Right ventricle myocardium inferior (tissue), 1 donor: ENCODE measurements at regions not wholly inside any gene's neighbourhood (a gene's known extent, or its start where the extent isn't known, plus 50 kb on each side); places are given as distances from the start of the nearest gene placed in this dataset.
"Not testable (repeated sequence)": the region's sequence is repeated elsewhere in the genome, so short reads cannot be mapped to it uniquely, and the experiment has no call there.

Experiments used
- ATAC-seq: fragments of 200-7000 bp; cut with Tn5 transposase; one replicate; pipeline ENCODE4 v1.9.1; 2020; ENCODE audit warnings: mild to moderate bottlenecking, moderate library complexity
- DNase-seq: peaks from one replicate; pipeline ENCODE4 v3.0.0; 2021; ENCODE audit errors: missing footprints
- intact Hi-C: fragments of 100-400 bp; cut with DNase I; formaldehyde crosslinking; loops from one replicate; pipeline ENCODE4 v1.11.0; 2022
- donor health status: DM: no; HTN: yes; CAD: no; lungs with severe emphysema.

DNA sequence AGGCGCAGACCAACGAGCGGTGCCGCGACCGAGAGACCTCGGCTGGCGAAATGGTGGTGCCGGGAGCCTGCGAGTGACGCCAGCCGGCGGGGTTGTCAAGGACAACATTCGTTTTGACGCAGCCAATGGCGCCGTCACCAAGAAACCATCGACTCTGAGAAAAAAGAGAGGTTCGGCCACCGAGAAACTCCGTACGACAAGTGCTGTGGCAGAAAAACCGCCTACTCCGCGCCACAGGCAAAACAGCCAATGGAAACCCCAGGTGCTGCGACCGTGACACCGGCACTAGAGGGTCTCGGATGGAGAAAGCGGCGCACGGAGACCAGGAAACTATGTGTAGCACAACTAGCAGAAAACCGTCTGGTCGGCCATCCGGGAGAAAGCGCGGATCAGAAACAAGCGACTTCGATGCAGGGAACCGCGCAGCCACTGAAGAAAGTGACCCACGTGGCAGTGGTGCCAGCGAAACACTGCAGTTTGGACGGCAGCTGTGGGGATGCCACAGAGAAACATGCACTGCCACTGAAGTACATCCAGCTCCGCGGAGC is 88.8 kb downstream of the ANXA2R start:
- no peak for ATAC-seq
- DNase-seq = peak; percentile 76
- intact Hi-C loops = loop anchor here (2.0 kb wide), 1 partner anchor 43 kb away; no protein-coding TSS in a partner anchor

DNA sequence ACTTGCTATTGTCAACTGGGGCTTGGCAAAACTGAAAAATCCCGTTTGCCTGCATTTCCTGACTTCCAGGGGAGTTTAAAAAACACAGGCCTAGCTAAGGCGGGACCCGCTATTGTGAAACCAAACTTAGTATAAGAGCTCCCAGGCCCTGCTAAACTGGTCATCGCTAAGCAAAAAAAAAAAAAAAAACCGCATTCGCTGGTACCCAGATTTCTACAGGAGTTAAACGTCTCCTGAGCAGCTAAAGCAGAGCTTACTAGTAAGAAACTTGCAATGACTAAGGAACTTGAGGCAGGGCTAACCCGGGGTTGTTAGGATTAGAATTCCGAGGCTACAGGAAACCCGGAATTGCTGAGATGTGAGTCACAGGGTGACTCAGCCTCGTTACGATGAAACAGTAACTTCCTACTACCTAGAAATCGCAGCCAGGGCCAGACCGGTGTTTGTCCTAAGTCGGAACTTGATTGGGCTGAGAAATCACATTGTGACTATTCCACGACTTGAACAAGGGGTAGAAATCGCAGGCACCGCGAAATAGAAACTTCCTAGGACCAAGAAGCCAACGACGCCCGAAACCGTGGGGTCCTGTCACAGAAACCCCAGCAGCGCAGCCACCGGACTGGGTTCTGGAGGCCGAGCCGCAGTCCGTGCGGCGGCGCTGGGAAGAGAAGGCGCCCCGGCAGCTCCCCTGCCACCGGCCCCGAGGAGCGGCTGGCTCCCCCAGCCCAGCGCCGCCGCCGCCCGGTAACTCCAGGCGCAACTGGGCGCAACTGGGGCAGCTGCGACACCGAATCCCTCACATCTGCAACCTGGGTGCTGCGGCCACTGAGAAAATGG is 89.4 kb downstream of the ANXA2R start:
- intact Hi-C loops = loop anchor here (1.0 to 2.0 kb wide), 2 partner anchors 44 to 91 kb away; no protein-coding TSS in a partner anchor
- peak; percentile 77 for ATAC-seq
- peak; percentile 73 for DNase-seq

DNA sequence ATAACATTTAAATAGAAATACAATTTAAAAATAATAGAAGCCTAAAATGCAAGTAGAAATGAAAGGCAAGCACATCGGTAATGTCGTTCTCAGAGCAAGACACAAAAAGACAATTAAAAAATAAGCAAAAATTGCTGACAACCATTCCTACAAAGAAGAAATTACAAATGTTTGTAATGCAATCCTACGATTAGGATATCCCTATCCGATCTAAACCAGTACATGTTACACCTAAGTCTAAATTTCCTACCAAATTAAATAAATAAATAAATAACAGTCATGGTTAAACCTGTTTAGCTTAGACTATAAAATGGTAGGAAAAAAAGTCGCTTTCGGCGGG is 90.0 kb downstream of the ANXA2R start:
- DNase-seq (no peak), ATAC-seq (no peak)
- intact Hi-C loops = loop anchor here (1.0 to 2.0 kb wide), 2 partner anchors 45 to 91 kb away; no protein-coding TSS in a partner anchor

DNA sequence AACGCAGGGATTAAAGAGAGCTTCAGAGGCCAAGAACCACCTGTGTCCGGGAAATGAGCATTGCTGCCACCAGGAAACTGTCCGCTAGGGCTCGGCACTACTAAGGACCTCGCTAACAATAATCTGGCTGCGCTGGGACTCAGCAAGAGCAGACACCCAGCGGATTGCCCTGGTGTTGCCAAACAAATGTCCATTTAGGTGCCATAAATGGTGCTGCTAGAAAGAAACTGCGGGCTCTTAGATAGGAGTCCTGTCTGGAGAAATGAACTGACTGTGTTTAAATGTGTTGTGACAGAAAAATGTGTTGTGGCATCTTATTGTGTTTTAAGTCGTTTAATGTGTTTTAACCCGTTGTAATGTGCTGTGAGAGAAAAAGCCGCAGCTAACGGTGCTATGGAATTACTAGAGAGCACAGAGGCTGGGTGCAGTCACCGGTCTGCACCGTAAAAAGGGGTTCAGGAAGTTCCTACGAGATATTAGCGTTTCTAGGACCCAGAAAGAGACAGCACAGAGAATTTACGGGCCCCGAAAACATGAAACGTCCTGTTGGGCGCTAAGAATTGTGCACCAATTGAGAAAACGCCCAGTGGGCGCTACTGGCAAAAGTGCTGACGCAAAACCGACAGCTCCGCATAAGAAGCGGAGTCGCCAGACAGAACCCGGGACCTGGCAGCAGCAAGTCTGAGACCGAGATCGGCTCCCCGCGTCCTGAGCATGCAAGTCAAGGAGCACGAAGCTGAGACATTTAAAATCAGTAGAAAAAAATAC is 90.6 kb downstream of the ANXA2R start:
- intact Hi-C loops = loop anchor here (1.0 to 2.0 kb wide), 2 partner anchors 45 to 92 kb away; no protein-coding TSS in a partner anchor
- peak; percentile 82 for DNase-seq
- ATAC-seq = peak; percentile 64

DNA sequence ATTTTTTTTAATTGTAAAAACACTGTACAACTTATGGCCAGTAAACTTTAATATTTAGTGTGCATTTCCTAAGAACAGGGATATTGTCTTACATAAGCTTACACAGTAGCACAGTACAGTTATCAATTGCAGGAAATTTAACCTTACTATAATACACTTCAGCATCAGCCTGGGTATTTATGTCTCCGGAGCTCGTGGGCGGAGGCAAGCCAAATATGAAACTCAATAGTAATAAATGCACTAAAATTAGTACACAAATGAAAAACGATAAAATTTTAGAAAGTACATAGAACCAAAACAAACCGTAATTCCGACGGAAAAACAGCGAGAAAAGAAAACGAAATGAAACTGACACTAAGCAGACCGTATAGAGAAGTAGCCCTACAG is 91.2 kb downstream of the ANXA2R start:
- intact Hi-C loops = no loop called here
- DNase-seq = no peak
- no peak for ATAC-seq

DNA sequence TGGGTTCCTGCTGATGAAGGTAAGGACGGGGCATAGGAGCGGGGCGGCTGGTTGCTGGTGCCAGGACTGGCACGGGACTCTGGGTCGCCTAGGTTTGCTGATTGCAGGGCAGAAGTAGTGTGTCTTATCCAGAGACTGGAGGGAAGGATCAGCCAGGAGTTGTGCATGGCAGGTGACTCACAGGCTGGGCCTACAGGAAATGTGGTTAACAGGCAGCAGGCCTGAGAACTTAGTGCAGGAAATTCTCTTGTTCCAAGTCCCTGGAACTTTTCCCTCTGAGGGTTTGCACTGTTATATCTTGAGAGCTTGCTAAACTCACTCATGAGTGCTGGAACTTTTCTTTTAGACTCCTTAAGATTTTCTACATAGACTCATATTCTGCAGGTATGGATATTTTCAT is 95.1 kb downstream of the ANXA2R start:
- ATAC-seq (no peak), DNase-seq (no peak)
- intact Hi-C loops = no loop called here

DNA sequence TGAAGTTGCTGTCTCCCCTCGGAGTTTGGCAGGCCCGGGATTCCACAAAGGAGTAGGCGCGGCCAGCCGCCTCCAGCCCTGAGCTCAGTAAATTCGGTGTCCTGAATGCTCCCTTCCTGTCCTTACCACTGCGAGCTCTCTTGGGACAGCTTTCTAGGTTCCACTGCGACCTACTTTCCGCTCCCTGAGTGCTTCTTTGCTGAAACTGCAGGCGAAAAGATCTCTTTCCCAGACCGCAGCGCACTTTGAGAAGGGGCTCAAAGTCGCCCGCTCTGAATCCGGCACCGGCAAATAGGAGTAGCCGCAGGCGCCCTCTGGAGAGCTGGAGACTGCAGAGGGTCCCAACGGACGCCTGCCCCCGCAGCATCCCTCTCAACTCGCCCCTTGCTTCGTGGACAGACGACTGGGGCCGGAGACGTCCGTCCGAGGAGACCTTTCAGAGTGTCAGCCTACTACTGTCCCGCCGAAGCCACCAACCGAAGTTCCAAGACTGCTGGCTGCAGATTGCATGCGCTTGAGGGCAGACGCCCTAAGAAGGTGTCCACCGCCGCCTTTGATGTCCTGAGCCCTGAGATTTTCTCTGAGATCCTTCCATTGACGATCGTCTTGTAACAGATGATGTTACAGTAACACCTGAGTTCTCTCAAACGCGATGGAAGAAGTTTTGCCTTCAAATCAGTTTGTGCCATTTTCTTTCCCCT is 96.0 kb downstream of the ANXA2R start:
- no peak for ATAC-seq
- no peak for DNase-seq
- intact Hi-C loops = no loop called here

DNA sequence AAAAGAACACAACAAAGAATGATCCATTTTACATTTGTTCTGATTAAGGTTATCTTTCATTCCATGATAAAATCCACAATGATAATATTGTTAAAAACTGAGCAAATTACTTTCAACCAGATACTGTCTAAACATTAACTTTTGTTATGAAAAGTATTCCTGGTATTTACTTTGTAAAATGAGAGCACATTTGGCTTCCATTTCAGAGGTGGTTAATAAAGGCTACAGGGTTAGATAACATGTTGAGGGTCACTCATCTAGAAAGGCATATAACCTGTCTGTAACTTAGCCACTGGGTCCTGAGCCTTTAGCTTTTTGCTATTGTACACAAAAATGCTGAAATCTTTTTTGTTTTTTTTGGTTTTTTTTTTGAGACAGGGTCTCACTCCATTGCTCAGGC is 99.3 kb downstream of the ANXA2R start:
- no peak for ATAC-seq
- no peak for DNase-seq
- intact Hi-C loops = no loop called here

DNA sequence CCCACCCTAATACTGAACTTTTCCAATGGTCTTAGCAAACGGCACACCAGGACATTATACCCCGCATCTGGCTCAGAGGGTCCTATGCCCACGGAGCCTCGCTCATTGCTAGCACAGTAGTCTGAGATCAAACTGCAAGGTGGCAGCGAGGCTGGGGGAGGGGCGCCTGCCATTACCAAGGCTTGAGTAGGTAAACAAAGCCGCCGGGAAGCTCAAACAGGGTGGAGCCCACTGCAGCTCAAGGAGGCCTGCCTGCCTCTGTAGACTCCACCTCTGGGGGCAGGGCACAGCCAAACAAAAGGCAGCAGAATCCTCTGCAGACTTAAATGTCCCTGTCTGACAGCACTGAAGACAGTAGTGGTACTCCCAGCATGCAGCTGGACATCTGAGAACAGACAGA is 108.1 kb downstream of the ANXA2R start:
- intact Hi-C loops, ATAC-seq, DNase-seq: not testable (repeated sequence)

DNA sequence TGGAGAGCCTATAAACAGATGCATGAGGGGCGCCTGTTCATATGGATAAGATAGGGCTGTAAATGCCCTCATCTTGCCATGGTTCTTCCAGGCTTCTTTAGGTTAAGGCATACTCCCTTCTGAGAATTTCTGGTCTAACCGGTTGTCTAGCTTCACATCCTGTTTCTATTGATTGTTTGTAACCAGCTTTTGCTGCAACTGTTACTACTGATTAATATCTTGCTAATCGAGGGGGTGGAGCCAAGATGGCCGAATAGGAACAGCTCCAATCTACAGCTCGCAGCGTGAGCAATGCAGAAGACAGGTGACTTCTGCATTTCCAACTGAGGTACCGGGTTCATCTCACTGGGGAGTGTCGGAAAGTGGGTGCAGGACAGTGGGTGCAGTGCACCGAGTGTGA is 108.7 kb downstream of the ANXA2R start:
- ATAC-seq, DNase-seq, intact Hi-C loops: not testable (repeated sequence)

DNA sequence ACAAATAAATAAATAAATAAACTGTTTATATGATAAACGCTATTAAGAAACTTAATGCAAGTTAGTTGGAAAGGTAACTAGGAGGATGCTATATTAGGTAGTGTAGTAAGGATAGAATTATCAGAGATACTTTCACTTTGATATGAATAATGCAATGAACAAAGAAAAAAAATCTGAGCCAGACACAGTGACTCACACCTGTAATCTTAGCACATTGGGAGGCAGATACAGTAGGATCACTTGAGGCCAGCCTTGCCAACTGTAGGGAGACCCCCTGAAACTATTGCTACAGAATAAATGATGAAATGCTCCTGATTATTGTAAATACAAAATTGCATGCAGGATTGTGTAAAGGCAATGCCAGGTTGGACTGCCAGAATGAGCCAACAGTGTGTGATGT is 109.2 kb downstream of the ANXA2R start:
- intact Hi-C loops = no loop called here
- DNase-seq = no peak
- no peak for ATAC-seq

DNA sequence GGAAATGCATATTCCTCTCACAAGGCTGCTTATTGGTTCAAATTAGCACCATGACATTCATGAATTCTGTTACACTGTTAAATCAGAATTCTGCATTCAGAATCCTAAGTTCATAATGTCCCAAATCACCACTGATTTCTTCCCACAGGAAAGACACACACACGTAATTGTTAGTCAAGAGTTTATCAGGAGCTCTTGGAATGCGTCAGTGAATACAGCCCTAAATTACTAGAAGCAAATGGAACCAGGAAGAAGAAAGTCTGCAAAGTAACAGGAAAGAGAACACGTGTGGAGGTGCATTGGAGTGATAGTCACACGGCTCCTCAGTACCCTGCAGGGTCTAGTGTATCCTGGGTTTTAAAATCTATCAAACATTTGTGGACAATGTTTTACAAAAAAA is 110.2 kb downstream of the ANXA2R start:
- no peak for ATAC-seq

DNA sequence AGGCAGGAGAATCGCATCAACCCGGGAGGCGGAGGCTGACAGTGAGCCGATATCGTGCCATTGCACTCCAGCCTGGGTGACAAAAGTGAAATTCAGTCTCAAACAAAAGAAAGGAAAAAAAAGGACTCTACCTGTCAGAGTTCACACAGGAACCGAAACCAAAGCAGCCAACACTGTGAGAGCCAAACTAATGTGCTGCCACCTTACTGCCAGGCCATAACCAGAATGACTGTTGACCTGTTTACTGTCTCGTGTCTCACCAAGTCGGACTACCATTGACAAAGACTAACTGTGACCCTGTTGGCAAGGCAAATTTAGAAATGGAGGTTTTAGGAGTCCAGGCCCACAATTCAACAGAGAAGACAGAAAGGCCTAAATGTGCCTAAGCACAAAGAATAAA is 112.4 kb downstream of the ANXA2R start:
- ATAC-seq (no peak), DNase-seq (no peak)
- intact Hi-C loops = no loop called here

More for the DNA sequence above, 110.2 kb downstream of the ANXA2R start:
- no peak for DNase-seq
- intact Hi-C loops = no loop called here

DNA sequence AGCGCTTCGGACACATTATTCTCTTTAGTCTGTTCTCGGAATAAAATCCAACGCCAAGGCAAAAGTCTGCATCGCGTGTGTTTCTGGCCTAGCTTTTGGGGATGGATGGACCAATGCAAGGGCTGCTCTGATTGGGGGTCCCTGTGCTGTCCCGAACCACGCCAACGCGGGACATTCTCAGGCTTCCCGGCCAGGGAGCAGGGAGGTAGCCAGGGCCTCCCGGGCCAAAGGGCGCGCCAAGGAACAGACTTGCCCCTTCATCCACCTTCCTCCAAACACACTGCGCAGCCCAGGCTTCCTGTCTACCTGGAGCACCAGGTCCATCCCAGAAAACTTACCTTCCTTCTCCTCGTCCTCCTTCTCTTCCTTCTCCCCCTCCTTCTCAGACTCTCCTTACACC is 113.0 kb upstream of the SELENOP start:
- intact Hi-C loops = no loop called here
- no peak for DNase-seq
- ATAC-seq = no peak

DNA sequence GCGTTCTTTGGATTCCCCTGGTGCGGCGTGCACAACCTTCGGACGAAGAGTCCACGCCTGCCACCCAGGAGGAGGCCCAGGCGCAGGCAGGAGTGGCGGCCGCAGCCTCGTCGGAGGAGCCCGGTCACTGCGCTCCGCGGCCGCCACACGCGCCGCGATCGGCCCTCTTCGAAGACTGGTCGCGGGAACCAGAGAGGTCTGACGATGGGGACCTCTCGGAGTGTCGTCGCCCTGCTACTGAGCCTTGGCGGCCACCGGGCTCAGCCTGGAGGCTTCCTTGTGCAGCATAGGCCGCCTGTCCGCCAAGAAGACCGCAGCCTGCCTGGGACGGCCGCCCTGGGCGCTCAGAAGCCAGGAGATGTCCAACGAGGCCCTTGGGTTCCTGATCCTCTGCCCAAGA is 112.5 kb upstream of the SELENOP start:
- intact Hi-C loops = no loop called here
- ATAC-seq (no peak), DNase-seq (no peak)

DNA sequence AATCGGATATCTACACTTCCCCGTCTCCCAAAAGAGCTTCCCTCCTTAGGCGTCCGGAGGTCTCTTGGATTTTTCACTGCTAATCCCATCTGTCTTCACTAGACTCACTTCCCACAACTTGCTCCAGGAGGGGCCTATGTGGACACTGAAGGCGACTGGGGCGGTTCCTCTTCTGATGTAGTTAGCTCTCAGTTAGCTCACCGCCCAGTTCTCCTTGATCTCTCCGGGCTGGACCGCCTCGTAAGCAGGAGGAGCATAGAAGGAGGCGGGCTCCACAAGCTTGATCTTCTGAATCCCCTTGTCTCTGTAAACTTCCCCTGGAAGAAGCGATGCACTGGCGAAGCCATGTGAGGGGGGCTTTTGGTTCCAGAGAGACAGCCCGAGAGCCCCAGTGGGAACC is 112.0 kb upstream of the SELENOP start:
- intact Hi-C loops = no loop called here
- DNase-seq (no peak), ATAC-seq (no peak)

DNA sequence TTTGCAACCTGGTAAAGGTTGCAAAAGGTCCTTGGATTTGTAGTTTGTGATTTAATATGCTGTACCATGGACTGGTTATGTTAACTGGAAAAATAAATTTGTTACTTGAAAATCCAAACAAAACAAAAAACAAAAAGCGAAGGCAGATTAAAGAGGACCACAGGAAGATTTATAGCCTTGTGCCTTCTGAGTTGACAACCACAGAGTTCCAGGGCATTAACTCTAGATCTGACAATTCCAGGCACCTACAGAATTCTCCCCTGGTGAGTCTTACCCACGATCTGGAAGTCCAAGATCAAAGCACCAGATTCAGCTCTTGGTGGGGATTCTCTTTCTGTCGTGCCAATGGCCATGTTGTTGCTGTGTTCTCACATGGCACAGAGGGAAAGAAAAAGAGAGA is 107.9 kb upstream of the SELENOP start:
- intact Hi-C loops = loop anchor here (10.0 kb wide), 1 partner anchor 145 kb away; no protein-coding TSS in a partner anchor
- DNase-seq (no peak), ATAC-seq (no peak)

DNA sequence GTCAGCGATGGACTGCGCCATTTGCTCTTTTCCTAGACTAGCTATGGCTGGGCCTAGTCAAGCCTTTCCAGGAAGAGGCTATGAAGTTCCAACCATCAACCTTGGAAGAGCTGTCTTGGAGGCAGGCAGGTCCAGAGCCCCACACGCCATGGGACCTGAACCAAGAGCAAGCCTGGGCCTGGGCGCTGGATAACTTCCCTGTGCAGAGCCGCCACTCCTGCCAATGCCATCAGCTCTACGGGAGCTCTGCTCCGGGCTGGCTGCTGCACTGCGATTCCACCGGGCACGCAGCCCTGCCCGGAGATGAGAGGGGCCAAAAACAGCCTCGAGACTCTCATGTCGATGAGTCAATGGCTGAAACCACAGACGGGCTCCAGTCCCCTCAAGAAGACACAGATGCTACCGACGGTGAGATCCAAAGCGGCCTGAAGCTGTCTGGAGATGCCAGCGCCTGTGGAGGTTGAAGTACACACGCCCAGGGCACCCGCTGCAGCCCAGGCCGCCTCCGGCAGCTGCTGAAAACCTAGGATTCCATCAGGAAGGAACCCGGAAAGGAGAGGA is 103.7 kb upstream of the SELENOP start:
- intact Hi-C loops = loop anchor here (10.0 kb wide), 1 partner anchor 149 kb away; no protein-coding TSS in a partner anchor

More for the DNA sequence above, 103.7 kb upstream of the SELENOP start:
- no peak for ATAC-seq
- no peak for DNase-seq
